Activated CD4-positive, alpha-beta T cell treated with anti-CD3 and anti-CD28 coated beads, Interleukin-2, amount 50 U/mL, for 16 hours (primary cell): ENCODE measurements at regions not wholly inside any gene's neighbourhood (a gene's known extent, or its start where the extent isn't known, plus 50 kb on each side); places are given as distances from the start of the nearest gene placed in this dataset.
"Not testable (repeated sequence)": the region's sequence is repeated elsewhere in the genome, so short reads cannot be mapped to it uniquely, and the experiment has no call there.

ENCODE experiments used
- DNase-seq: peaks from one replicate; pipeline ENCODE4 v3.0.0-alpha.2; 2020

DNA sequence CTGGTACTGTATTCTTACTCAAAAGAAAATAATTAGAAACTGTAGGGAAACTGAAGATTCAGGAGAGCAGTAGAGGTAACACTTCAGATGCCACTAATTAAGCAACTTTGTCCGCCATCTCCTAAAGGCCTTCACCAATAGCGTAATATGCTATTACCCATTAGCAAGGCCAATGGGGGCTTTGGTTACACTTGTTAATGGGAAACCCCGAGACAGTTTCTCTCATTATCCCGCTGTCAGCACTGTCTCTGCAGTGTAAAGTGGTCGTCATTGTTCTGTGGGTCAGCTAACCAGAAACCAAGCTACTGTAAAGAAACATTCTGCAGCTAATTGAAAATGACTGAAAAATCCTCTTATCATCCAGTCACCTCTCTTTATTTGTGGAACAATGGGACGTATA is 468.0 kb upstream of the POU3F2 start:
- no peak for DNase-seq

DNA sequence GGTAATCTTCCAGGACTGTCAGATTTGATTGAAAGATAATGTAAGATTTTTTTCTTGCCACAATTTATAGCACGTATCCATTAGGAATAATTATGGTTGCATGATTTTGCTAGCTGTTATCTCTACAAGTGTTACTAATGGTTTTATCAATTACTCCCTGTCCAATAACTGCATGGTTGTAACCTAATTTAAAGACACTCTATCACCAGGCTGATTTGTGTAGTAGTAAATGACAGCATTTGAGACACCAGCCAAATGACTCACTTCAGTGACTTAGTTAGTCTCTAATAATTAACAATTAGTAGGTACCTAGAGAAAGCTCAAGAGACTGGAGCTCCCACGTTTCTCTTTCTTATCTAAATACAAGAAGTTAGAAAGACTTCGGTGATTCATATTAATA is 453.8 kb upstream of the POU3F2 start:
- DNase-seq, result no peak

DNA sequence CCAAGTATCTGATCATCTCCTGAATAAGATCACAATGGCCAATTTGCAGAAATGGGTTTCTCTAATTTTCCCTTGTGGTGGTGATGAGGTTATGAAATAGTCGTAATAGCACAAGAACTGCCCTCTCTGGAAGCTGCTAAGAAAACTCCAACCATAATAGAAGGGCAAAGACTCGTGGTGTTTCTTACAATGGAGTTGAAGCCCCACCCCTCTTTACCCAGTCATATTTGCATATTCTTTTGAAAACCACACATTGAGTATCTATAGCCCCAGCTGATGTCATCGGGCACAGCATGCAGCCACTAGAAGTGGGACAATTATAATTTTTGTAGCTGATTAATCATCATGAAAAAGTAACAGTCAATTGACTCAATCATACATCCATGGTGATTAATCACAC is 452.1 kb upstream of the POU3F2 start:
- DNase-seq, result no peak

DNA sequence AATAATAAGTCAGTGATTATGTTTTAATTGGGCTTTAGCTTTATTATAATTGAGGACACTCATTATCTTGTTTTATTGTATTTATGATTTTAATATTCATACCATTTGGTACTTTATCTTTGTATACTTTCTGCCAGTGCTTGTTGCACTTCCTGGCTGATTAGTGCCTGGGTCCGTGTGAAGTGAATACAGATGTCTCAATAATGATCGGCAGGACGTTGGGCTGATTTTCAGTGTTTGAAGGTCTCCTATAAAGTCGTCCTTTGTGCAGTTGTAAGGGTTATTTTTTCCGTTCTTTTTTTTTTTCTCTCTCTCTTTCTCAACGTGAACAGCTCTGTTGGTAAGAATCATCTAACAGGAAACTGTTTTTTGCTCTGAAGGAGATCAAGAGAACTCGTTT is 450.0 kb upstream of the POU3F2 start:
- DNase-seq, result no peak

DNA sequence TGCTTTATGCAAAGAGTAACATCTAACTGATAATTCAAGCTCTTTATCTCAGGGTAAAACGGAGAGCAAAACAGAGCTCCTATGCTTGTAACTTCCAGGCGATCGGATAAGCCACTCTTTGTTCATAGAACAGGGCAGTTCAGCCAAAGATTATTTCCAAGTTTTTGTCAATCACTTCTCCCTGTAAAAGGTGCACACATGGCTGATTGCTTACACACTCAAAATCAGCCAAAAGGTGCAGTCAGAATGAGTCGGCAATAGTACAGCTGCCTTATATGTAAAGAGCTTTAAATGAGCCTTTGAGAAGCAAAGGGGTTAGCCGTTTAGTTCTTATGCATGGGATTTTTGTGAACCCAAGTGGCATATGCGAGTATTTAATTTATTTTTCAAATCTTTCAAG is 449.6 kb upstream of the POU3F2 start:
- DNase-seq, result no peak

DNA sequence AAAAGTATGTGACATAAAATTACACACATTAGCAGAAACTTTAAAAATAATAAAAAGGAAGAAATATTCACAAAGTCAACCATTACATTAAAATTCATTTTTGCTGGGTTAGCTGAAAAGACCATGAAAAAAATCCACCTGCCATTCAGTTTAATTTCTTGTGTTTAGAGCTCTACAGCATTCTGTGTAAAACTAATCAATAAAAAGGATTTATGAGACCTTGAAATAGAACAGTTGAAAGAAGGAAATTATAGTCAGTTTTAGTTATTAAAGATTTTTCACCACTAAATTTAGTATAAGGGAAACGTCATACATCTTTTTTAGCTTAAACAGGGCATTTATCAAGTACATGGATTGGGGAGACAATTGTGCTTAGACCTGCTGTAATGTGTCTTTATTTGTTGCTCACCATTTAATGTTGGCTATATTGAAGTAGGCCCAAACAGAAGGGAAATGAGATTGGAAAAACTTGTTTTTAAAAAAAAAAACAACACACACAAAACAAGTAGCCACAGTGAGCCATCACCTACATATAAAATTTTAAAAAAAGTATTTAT is 438.7 kb upstream of the POU3F2 start:
- no peak for DNase-seq

DNA sequence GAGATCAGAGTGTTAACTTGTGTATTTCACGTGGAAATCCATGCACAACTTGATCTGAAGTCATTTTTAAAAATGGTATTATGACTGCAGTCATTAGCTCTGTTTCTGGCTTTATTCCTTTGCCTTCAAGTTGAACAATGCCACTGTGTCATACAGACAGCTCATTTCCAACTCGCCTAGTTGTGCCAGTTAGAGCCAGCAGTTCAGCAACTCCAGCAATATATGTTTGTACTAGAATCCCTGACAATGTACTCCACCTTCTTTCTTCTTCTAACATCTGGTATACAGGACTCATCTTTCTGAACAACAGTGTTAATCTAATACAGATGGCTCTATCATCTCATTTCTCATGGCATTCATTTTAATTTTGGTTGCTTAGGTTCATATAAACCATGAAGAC is 418.3 kb upstream of the POU3F2 start:
- no peak for DNase-seq

DNA sequence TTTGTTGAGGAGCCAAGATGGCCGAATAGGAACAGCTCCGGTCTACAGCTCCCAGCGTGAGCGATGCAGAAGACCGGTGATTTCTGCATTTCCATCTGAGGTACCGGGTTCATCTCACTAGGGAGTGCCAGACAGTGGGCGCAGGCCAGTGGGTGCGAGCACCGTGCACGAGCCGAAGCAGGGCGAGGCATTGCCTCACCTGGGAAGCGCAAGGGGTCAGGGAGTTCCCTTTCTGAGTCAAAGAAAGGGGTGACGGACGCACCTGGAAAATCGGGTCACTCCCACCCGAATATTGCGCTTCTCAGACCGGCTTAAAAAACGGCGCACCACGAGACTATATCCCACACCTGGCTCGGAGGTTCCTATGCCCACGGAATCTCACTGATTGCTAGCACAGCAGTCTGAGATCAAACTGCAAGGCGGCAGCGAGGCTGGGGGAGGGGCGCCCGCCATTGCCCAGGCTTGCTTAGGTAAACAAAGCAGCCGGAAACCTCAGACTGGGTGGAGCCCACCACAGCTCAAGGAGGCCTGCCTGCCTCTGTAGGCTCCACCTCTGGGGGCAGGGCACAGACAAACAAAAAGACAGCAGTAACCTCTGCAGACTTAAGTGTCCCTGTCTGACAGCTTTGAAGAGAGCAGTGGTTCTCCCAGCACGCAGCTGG is 417.7 kb upstream of the POU3F2 start:
- DNase-seq, result not testable (repeated sequence)

DNA sequence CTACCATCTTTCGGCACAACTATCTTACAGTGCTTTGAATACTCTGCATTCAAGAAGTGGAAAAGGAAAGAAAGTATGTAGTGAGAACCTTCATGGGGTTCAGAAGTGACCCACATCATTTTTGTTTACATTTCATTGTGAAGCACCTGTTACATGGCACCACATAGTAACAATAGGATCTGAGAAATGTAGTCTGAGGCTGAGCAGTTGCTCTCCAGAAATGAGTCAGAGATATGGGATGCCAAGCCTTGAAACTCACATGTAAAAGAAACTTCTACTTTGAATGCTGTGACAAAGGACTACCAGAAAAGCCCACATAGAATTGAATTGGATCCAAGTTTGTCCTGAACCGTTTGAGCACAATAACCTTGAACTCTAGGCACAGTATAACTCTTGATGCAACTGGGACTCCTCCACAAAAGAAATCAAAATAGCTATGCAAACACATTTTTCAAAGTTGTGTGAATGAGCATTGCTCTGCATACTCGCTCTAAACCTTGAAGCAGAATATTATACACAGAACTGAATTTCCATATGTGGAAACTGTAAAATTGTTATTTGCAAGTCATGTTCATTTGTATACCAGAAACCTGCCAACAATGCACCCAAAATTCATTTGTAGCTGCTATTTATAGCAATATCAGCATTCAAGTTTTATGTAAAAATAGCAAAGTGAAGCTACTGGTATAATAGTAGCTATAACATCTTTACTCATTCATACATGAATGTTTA is 400.9 kb upstream of the POU3F2 start:
- no peak for DNase-seq

DNA sequence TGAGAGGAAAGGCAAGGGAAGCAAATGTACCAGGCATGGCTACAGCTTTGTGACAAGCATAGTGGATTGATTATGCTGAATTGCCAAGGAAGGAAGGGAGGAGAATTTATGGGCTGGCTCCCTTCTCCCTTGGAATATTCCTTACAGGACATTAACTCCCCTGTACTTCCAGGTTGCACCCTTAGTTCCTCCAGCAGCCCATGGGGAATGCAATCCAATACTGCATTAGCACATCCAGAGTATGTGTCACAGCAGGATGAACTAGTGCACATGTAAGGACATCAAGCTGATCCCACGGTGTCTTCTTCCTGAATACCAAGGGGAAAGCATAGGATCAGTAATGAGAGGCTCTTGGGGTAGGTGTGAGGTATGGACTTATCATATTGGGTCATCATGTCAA is 390.7 kb upstream of the POU3F2 start:
- DNase-seq, result no peak

DNA sequence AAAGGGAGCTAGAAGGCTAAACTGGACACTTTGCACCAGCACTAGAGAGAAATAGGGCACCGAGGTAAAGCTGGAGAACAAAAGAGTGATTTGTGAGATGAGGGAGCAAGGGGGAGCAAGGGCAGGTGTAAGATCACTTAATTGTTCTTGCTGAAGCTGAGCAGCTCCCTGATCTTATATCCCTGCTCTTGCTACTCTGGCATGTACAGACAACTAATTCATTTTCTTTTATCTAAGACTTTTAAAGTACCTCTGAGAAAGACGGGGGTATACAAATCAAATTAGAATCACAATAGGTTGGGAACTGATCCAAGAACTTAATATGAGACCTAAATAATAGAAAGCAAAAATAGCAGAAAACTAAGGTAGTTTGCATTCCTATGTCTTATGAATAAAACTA is 381.7 kb upstream of the POU3F2 start:
- DNase-seq, result no peak

DNA sequence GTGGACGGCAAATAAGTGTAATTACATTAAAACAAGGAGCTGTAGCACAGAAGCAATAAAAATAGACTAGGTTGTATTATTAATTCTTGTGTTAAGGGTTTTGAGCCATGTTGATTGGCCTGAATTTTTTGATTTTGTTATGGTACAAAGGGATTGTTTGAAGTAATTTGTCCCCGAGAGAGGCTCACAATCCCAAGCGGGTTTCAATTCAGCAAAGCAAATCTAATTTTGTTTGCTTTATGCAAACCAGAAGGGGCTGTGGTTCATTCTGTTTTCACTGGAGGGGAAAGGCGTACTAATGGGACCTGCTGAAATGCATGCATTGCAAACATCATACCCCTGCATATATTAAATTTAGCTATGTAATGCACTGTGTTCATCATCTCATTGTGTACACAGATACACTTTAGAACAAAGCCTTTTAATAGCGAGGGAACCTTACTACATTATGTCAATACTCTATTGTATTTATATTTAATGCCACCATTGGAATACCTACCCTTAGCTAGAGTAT is 379.5 kb upstream of the POU3F2 start:
- no peak for DNase-seq

DNA sequence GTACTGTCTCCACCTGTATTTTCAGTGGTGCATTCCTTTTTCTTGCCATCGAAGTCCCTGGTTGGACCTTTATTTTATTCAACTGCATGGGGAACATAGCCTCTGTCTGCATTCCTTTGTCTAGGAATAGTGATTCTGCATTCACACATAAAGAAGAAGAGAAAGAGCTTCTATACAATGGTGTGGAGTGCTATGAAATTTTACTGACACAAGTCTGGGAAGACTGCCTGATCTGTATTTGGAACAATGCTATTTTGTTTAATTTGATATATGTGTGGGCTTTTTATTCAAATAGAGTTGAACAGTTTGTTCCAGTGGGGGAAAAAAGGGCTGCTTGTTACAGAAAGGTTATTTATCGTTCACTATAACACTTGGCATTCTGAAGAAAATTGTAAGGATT is 375.7 kb upstream of the POU3F2 start:
- no peak for DNase-seq

DNA sequence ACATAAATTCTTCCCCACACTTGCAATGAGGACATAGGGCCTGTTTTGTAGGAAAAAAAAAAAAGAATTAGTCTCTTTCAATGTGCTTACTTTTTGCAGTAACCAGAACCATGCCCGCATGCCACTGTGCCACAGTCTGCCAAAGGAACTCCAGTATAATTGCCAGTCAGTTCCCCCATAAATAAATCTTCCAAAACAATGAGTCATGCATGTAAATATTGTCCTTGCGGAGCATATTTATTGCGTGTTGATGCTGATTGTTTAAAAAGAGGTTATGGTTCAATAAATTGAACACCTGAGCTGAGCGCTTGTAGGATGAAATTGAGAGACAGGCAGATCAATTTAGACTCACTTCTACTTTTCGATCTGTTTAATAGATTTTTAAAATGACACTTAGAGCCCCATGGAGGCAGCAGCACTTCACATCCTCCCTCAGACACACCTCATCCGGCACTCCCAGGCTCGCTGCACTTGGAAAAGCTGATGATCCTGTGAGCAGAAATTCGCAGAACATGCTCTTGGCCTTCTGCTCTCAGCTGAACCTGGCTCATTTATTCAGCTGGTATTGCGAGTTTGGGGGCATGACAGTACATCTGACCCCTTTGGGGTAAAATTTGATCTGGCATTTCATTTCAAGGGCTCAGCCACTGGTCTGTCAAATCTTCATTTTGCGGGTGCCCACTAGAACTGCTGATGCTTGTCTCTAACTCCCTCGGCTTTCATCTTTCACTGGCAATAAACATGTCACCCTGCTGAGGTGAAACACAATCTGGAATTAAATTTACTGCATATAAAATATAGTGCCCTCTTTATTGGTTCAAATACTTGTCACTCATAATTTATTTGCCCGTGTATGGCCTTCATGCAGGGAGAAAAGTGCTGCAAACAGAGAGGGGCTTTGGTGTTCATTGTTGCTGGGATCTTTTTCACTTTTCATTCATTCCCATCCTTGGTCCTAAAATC is 371.1 kb upstream of the POU3F2 start:
- no peak for DNase-seq

DNA sequence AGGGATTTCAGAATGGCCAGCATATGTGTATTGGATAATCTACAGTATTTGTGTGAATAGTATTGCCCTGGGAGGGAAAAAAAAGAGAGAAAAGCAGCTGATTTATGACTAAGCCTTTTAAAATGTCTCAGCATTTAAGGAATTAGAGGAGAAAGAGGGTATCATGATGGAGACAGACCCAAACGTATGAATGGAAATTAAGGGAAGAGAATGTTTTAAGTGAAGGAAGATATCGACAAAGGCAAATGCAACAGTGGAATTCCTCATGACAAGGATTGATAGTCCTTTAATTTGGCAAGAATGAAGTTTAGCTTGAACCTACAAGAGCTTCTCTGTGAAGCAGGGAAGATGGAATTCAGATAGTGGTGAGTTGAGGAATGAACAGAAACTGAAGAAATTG is 367.3 kb upstream of the POU3F2 start:
- DNase-seq, result no peak

DNA sequence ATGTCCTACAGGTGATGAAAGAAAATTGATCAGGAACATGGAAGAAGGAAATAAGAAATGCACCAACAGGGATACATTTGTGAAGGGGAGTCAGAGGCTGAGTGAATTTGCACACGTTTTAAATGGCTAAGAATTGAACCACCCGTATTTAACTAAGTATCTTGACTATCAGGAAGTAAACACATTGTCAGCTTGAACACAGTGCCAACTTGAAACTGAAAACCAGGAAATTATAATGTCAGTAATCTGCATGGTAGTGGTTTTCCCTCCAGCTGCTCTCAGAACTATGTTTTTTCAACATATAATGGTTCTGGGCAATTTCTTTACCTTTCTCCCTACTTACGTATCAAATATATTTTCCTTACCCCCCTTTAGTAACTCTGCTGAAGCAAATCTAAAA is 366.5 kb upstream of the POU3F2 start:
- DNase-seq, result no peak

DNA sequence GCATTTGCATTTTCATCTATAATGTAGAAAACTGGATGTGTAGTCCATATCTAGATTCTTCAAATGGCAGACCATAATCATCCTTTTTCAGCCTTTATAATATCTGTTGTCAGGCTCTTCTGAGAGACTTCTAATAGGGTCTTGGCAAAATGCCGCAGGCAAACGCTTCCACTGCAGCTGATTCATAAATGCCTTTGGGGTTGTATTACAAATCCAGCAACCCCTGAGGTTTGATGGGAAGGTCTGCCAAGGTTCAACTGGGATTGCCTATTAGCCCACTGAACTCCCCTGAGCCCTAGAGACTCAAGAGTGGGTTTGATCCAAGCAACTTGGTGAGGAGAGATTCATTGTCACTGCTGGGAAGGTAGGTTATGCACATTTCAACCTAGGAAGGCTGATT is 365.2 kb upstream of the POU3F2 start:
- DNase-seq, result no peak

DNA sequence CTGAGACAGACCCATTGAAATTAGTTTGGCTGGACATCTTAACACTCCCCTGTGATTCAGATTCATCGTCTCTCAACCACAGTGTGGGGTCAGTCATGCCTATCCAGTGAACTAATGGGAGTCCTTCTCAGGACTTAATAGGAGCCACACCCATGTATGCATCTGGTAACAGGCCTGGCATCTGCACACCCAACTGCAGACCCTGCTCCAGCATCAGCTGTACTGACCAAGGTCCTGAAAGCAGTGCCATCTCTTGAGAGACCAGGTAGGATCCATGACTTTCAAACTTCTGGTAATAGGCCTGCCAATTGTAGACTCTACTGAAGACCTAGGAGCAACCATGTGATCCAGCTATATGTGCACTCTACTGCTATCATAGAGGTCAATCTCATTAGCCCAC is 363.6 kb upstream of the POU3F2 start:
- no peak for DNase-seq

DNA sequence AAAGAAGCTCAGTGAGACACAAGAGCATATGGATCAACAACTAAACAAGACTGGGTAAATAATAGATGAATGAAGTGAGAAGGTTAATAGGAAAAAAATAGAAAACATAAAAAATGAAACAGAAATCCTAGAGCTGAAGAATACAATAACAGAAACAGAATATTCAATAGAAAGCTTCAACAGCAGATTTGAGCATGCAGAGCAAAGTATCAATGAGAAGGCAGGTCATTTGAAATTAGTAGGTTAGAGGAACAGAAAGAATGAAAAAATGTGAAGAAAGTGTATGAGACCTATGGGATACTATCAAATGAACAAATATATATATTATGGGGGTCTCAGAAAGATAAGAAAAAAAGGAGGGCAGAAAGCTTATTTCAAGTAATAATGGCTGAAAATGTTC is 362.9 kb upstream of the POU3F2 start:
- DNase-seq, result no peak

DNA sequence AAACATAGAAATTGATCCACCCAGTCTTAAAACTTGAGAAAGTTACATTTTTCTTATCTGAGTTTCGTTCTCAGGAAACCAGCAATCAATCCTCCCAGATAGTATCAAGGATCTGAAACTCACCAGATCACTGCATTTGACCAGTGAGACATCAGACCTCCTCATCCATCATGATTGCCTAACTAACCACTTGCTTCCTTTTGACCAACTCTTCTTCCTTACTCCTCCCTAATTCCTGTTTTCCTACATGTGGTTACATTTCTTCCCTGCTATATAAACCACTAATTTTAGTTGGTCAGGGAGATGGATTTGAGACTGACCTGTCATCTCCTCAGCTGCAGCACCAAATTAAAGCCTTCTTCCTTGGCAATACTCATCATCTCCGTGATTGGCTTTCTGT is 357.1 kb upstream of the POU3F2 start:
- DNase-seq, result no peak

DNA sequence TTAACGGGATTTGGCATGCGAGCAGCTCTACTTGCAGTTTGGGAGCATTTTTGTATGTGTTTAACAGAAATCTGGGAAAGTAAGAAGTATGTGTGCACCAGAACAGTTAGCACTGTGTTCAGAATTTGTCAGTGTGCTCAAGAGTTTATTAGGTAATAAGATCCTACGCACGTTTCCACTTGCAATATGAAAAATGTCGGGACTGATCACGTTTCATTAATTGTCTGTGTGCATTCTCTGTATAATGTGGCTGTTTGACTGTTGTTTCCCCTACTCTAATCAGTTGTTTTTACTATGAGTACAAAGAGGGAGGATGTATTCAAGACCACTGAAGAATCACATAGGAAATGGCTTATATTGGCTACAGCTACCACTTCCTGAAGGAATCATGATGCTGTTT is 349.7 kb upstream of the POU3F2 start:
- no peak for DNase-seq

DNA sequence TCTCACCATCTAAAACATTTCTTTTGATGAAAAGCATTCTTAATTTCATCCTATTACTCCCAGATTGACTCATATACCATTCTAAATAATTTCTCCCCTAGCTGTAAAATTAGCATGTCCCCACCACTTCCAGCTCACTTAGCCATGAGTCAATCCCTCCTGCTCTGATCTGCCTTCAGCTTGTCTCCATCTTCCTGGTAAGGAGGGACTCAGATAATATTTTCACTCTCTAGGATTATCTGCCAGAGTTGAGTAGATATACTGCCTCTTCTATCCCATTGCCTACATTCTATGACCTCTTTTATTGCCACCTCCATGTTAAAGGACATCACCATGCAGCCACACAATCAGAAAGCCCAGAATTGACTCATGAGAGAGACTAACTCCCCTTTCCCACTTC is 348.8 kb upstream of the POU3F2 start:
- DNase-seq, result no peak

DNA sequence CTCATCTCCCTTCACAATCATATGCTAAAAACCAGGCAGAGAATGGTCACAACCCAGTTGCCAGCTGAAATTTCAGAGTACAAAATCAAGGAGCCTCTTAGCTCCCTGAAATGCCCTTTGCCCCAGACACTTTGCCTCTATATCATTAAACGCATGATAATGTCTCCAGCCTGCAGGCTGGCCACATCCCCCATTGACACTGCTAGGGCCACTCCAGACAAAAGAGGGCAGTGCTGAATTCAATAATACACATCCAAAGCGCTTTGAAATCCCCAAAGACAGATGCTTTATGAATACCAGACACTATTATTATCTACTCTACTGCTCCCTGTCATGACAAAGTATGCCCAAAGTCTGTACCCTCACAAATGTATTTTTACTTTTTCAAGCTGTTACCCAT is 348.3 kb upstream of the POU3F2 start:
- no peak for DNase-seq
